K562 (cell line): ENCODE measurements at regions not wholly inside any gene's neighbourhood (a gene's known extent, or its start where the extent isn't known, plus 50 kb on each side); places are given as distances from the start of the nearest gene placed in this dataset.

Experiments used
- ATAC-seq: fragments of 200-7000 bp; cut with Tn5 transposase; 3 replicates; pipeline ENCODE4 v1.9.1; 2020; ENCODE audit warnings: moderate library complexity
- BruUV-seq: library from RNA; stranded (reverse); fragments of 400-500 nt; replicated peaks from 2 replicates; lab custom pipeline; 2021; lab: Mats Ljungman, UMichigan
- CTCF ChIA-PET: fragments of 300-600 bp; formaldehyde crosslinking; extraction: SDS; loops from one replicate; lab custom pipeline; 2021; ENCODE audit warnings: low intra/inter-chr PET ratio; lab: Yijun Ruan, JAX
- POLR2A ChIA-PET: fragments of 300-600, 350-650 bp; sonication (Branson Sonifier 250); formaldehyde crosslinking; extraction: SDS; loops from one replicate; lab custom pipeline; 2021; ENCODE audit warnings: antibody characterized with exemption, inconsistent platforms; lab: Yijun Ruan, JAX
- DNase-seq, 4 experiments: peaks; one replicate each; pipeline versions ENCODE4 v3.0.0 to v3.0.0-alpha.2; 2011 to 2018; ENCODE audit warnings: low spot score in 3 of 4, mixed read lengths in 3 of 4; ENCODE audit errors: extremely low read depth in 1 of 4
- FAIRE-seq: peaks from 2 replicates; lab custom pipeline; 2011; peaks lifted over from hg19 to GRCh38; lab: Jason Lieb, UNC
- H2AFZ ChIP-seq: 2 replicates; pipeline ENCODE4 v1.6.0; 2011; ENCODE audit warnings: low read depth, low read length, control low read depth, inconsistent platforms
- H3K27ac ChIP-seq: fragments of 200-600 bp; 3 replicates; pipeline ENCODE4 v1.8.0; 2011; ENCODE audit warnings: low read depth, mild to moderate bottlenecking, control low read depth, inconsistent platforms, low read length, moderate library complexity, mixed read lengths; ENCODE audit errors: extremely low read depth
- H3K27me3 ChIP-seq, 2 experiments: fragments of 300-600 bp in 1 of 2; 2 replicates in 1 of 2; 3 replicates in 1 of 2; pipeline versions ENCODE4 v1.6.0 to v1.8.0; 2011; ENCODE audit warnings: inconsistent platforms in 2 of 2, low read length in 2 of 2, mild to moderate bottlenecking in 1 of 2, mixed read lengths in 1 of 2, moderate library complexity in 1 of 2; ENCODE audit not compliant: control insufficient read depth in 2 of 2, insufficient read depth in 2 of 2
- H3K36me3 ChIP-seq: fragments of 300-600 bp; 3 replicates; pipeline ENCODE4 v1.8.0; 2011; ENCODE audit warnings: mild to moderate bottlenecking, low read length, inconsistent platforms; ENCODE audit not compliant: control insufficient read depth, insufficient read depth
- H3K4me1 ChIP-seq, 2 experiments: fragments of 200-600 bp in 1 of 2; replicated peaks in 1 of 2; 2 replicates in 1 of 2; 3 replicates in 1 of 2; pipeline versions ENCODE4 v1.5.1 to v1.8.0; 2011; ENCODE audit warnings: inconsistent platforms in 2 of 2, low read length in 2 of 2, mild to moderate bottlenecking in 1 of 2, mixed read lengths in 1 of 2, moderate library complexity in 1 of 2; ENCODE audit not compliant: control insufficient read depth in 2 of 2, insufficient read depth in 2 of 2
- H3K4me2 ChIP-seq: 2 replicates; pipeline ENCODE4 v1.6.1; 2011; ENCODE audit warnings: low read length, control low read depth, inconsistent platforms, mixed read lengths; ENCODE audit not compliant: insufficient read depth
- H3K4me3 ChIP-seq: fragments of 200-600 bp; sonication (generic), shearing (Covaris generic); 2 replicates; pipeline ENCODE4 v1.5.1; 2016; ENCODE audit warnings: control low read depth, inconsistent platforms
- H3K79me2 ChIP-seq: fragments of 200-600 bp; 3 replicates; pipeline ENCODE4 v1.8.0; 2011; ENCODE audit warnings: low read length, inconsistent platforms; ENCODE audit not compliant: control insufficient read depth, insufficient read depth
- H3K9ac ChIP-seq, 2 experiments: 2 replicates each; pipeline versions ENCODE4 v1.6.0 to v1.6.1; 2011; ENCODE audit warnings: low read depth in 2 of 2, low read length in 2 of 2, control low read depth in 1 of 2, inconsistent platforms in 1 of 2, mild to moderate bottlenecking in 1 of 2, mixed read lengths in 1 of 2; ENCODE audit not compliant: insufficient read depth in 1 of 2
- H3K9me1 ChIP-seq: one replicate; pipeline ENCODE4 v1.6.0; 2011; ENCODE audit warnings: inconsistent platforms, mild to moderate bottlenecking, low read length, moderate library complexity; ENCODE audit not compliant: control insufficient read depth, insufficient read depth
- H3K9me3 ChIP-seq: replicated peaks from 2 replicates; pipeline ENCODE4 v1.5.1; 2011; ENCODE audit warnings: low read depth, low read length, inconsistent platforms; ENCODE audit not compliant: control insufficient read depth, insufficient read depth
- H4K20me1 ChIP-seq: replicated peaks from 2 replicates; pipeline ENCODE4 v1.6.1; 2011; ENCODE audit warnings: low read length, inconsistent platforms, mixed read lengths; ENCODE audit not compliant: control insufficient read depth, insufficient read depth
- DACH1 ChIP-seq: fragments of 450-650 bp; IDR thresholded peaks from 2 replicates; pipeline ENCODE4 v1.6.1; 2018; ENCODE audit not compliant: partially characterized antibody
- MBD2 ChIP-seq: sonication (generic); IDR thresholded peaks from 2 replicates; pipeline ENCODE4 v1.6.1; 2016; ENCODE audit warnings: low read depth, borderline replicate concordance
- PTRF ChIP-seq: fragments of 450-650 bp; IDR thresholded peaks from 2 replicates; pipeline ENCODE4 v1.6.1; 2016; ENCODE audit warnings: mild to moderate bottlenecking, missing genetic modification characterization, missing compliant biosample characterization
- SRSF7 ChIP-seq: fragments of 200-400 bp; formaldehyde crosslinking; optimal IDR thresholded peaks from 2 replicates; pipeline ENCODE3; 2017; ENCODE audit warnings: mild to moderate bottlenecking, low read depth, low read length
- TBL1XR1 ChIP-seq, 2 experiments: IDR thresholded peaks; 2 replicates each; pipeline ENCODE4 v1.6.1; 2012; ENCODE audit warnings: improper control_type of control experiment in 2 of 2, low read length in 2 of 2, mild to moderate bottlenecking in 1 of 2
- ZNF3 ChIP-seq: fragments of 250-450 bp; sonication (Bioruptor Pico); IDR thresholded peaks from 2 replicates; pipeline ENCODE4 v1.5.0; 2021; ENCODE audit warnings: mild to moderate bottlenecking, moderate library complexity
- WGBS: fragments of 100-300 bp; shearing (Covaris generic); methylation state at CpG from one replicate; pipeline ENCODE4 v1.1.6; 2016; ENCODE audit warnings: low coverage, mixed read lengths; ENCODE audit not compliant: insufficient coverage; ENCODE audit errors: missing lambda C conversion rate; 5-methylcytosine and 5-hydroxymethylcytosine counted together
- in situ Hi-C: fragments of 300-500 bp; cut with MboI; formaldehyde crosslinking; loops from 4 replicates; pipeline ENCODE4 v1.15.0; 2018; ENCODE audit warnings: inconsistent platforms, mixed read lengths
- intact Hi-C: fragments of 100-400 bp; cut with micrococcal nuclease; formaldehyde crosslinking; loops from 2 replicates; pipeline ENCODE4 v1.14.2; 2022
- TF ChIP-seq, protein P1 (sequence below): fragments of 250-450 bp; sonication (Bioruptor Pico); IDR thresholded peaks from 2 replicates; pipeline ENCODE4 v1.4.0; 2020; ENCODE audit warnings: mild to moderate bottlenecking, moderate library complexity

DNA sequence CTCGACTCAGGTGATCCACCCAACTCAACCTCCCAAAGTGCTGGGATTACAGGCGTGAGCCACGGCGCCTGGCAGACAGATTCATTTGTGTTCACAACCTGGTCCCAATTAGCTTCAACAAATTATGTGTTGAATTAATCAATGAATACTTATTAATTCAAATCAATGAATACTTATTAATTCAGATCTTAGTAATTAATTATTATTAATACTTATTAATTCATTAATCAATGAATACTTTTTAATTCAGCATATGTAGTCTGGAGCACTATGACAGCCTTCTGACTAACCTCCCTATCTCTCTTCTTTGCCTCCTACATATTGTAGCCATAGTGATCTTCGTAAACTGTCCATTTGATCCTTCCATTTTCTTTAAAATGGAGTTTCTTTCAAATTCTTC lies 56.7 kb upstream of the RBPJ start:
- H3K27ac ChIP-seq: no peak overlapping the region
- no peak for ATAC-seq
- in situ Hi-C loops: no loop called here
- TF ChIP-seq MBD2 (no peak), DACH1 (peak; percentile 96), TBL1XR1 (IDR thresholded peaks at IDR 0.05; ENCODE audit: low read length in 2 of 2) (no peak)
- TF ChIP-seq, all 486 proteins: peak for 1
- intact Hi-C loops: no loop called here
- ChIA-PET POLR2A (no interaction called here), CTCF (no interaction called here)
- Histone ChIP-seq H3K4me1 (no peaks in the 10 kb centered on the region; a peak in 1 of 5 replicates), H3K9me3 (no peaks in the 10 kb centered on the region), H4K20me1 (0 out of 2 replicates have a peak, but pooled peaks cover 2% of the 10 kb centered on the region), H3K79me2 (no peaks in the 10 kb centered on the region), H3K27me3 (no peaks in the 10 kb centered on the region; a peak in 1 of 5 replicates), H2AFZ (no peak overlapping the region), H3K36me3 (no peaks in the 10 kb centered on the region), H3K4me3 (no peak overlapping the region), H3K4me2 (no peak overlapping the region), H3K9ac (no peak overlapping the region), H3K9me1 (no peaks in the 10 kb centered on the region)
- no peak for FAIRE-seq
- WGBS: 24% methylated on average over 5 of the region's 5 CpGs
- no peak for DNase-seq
- BruUV-seq: no TSS peak

DNA sequence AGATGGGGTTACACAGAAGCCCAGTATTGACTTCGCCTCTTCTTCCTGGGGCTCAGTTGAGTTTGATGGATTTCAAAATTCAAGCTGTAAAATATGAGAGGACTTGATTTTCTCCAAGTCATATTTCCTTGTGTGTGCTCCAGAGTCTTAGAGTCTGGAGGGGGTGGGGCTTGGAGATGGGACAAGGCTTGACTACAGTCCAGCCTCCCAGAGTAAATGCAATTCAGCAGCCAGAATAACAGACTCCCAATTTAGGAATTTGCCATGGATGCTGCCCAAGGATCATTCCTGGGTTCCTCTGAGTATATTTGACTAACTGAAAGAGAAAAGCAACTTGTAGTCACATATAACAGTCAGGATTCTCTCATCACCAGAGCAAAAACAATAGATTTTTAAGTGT lies 53.7 kb upstream of the RBPJ start:
- ChIA-PET CTCF (no interaction called here), POLR2A (interaction anchor here (0.6 kb wide), 1 partner anchor 193 kb away, joined by 3 read pairs; no protein-coding TSS in a partner anchor)
- no peaks in the 10 kb centered on the region for H3K36me3 ChIP-seq
- no TSS peak for BruUV-seq
- in situ Hi-C loops (no loop called here), intact Hi-C loops (no loop called here)
- H2AFZ ChIP-seq: no peak overlapping the region
- no peaks in the 10 kb centered on the region for H3K9me1 ChIP-seq
- 0 out of 2 replicates have a peak, but pooled peaks cover 2% of the 10 kb centered on the region for H4K20me1 ChIP-seq
- H3K9ac ChIP-seq: no peak overlapping the region
- H3K79me2 ChIP-seq: no peaks in the 10 kb centered on the region
- no peak for ATAC-seq
- H3K4me2 ChIP-seq: no peak overlapping the region
- no peak overlapping the region for H3K27ac ChIP-seq
- no peaks in the 10 kb centered on the region for H3K9me3 ChIP-seq
- FAIRE-seq: no peak
- no peak overlapping the region for H3K4me3 ChIP-seq
- no peaks in the 10 kb centered on the region; a peak in 1 of 5 replicates for H3K4me1 ChIP-seq
- H3K27me3 ChIP-seq: peaks cover 4 to 9% of the 10 kb centered on the region in 2 experiments; a peak in 4 of 5 replicates
- no peak for DNase-seq
- 0% methylated on average over 1 of the region's 1 CpG for WGBS
- TF ChIP-seq, protein P1, sequence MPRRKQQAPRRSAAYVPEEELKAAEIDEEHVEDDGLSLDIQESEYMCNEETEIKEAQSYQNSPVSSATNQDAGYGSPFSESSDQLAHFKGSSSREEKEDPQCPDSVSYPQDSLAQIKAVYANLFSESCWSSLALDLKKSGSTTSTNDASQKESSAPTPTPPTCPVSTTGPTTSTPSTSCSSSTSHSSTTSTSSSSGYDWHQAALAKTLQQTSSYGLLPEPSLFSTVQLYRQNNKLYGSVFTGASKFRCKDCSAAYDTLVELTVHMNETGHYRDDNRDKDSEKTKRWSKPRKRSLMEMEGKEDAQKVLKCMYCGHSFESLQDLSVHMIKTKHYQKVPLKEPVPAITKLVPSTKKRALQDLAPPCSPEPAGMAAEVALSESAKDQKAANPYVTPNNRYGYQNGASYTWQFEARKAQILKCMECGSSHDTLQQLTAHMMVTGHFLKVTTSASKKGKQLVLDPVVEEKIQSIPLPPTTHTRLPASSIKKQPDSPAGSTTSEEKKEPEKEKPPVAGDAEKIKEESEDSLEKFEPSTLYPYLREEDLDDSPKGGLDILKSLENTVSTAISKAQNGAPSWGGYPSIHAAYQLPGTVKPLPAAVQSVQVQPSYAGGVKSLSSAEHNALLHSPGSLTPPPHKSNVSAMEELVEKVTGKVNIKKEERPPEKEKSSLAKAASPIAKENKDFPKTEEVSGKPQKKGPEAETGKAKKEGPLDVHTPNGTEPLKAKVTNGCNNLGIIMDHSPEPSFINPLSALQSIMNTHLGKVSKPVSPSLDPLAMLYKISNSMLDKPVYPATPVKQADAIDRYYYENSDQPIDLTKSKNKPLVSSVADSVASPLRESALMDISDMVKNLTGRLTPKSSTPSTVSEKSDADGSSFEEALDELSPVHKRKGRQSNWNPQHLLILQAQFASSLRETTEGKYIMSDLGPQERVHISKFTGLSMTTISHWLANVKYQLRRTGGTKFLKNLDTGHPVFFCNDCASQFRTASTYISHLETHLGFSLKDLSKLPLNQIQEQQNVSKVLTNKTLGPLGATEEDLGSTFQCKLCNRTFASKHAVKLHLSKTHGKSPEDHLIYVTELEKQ: no peak
- TF ChIP-seq SRSF7 (no peak), PTRF (no peak), ZNF3 (no peak)
